ENCODE measurements at regions not wholly inside any gene's neighbourhood (a gene's known extent, or its start where the extent isn't known, plus 50 kb on each side); places are given as distances from the start of the nearest gene placed in this dataset.

GRCh38 chr4:25474690-25475089 lies 97.6 kb downstream of the ANAPC4 start:
- TF ChIP-seq, protein P1, sequence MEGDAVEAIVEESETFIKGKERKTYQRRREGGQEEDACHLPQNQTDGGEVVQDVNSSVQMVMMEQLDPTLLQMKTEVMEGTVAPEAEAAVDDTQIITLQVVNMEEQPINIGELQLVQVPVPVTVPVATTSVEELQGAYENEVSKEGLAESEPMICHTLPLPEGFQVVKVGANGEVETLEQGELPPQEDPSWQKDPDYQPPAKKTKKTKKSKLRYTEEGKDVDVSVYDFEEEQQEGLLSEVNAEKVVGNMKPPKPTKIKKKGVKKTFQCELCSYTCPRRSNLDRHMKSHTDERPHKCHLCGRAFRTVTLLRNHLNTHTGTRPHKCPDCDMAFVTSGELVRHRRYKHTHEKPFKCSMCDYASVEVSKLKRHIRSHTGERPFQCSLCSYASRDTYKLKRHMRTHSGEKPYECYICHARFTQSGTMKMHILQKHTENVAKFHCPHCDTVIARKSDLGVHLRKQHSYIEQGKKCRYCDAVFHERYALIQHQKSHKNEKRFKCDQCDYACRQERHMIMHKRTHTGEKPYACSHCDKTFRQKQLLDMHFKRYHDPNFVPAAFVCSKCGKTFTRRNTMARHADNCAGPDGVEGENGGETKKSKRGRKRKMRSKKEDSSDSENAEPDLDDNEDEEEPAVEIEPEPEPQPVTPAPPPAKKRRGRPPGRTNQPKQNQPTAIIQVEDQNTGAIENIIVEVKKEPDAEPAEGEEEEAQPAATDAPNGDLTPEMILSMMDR (conservative IDR thresholded peaks at IDR 0.05; ENCODE audit: low read depth, low read length): no peak
- no peak for DNase-seq (ENCODE audit: low read depth)
- no peak overlapping the region for H3K4me3 ChIP-seq (ENCODE audit: low read depth, low read length)

DNA sequence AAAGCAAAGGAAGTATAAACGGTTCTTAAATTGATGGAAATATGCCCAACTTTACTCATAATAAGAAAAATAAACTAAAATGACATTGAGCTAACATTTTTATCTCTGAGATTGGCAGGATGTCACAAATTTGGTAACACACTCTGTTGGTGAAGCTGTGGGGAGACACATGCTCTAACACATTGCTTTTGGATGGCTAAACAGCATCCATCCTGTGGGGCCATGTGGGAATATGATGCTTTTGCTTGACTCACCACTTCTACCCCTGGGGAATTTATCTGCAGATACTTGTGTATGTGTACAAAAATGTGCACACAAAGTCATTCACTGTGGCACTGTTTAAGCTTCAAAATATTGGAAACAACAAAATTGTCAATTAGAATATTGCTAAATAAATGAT lies 100.2 kb downstream of the ANAPC4 start:
- H3K4me3 ChIP-seq (ENCODE audit: low read depth, low read length): no peak overlapping the region
- TF ChIP-seq, protein P1 (conservative IDR thresholded peaks at IDR 0.05; ENCODE audit: low read depth, low read length): no peak
- no peak for DNase-seq (ENCODE audit: low read depth)

- no peak for DNase-seq (ENCODE audit: low read depth)
- TF ChIP-seq, protein P1 (conservative IDR thresholded peaks at IDR 0.05; ENCODE audit: low read depth, low read length): no peak
- no peak overlapping the region for H3K4me3 ChIP-seq (ENCODE audit: low read depth, low read length)
These were observed 104.6 kb downstream of the ANAPC4 start for GRCh38 chr4:25481648-25482047.

DNA sequence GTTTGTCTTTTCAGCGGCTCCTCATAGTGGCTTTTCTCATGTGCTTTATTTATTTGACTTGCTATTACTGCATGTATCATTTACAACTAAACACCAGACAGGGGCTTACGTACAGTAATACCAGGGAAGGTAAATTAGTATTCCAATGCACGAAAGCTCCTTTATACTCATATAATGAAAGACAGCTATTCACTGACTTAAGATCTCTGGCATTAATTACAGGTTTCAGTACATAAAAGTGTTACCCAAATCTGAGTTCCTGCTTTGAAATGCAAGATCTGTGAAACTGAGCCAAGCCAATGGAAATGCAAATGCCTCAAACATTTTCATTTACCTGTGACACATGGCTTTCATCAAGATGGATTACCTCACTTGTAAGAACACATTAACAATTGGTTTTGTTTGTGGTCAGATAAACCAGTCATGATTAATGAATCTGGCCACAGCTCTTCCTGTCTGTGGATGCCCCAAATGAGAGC lies 107.2 kb downstream of the ANAPC4 start:
- peak; percentile 48 for DNase-seq (ENCODE audit: low read depth)
- H3K4me3 ChIP-seq (ENCODE audit: low read depth, low read length): no peak overlapping the region
- TF ChIP-seq, protein P1 (conservative IDR thresholded peaks at IDR 0.05; ENCODE audit: low read depth, low read length): no peak

DNA sequence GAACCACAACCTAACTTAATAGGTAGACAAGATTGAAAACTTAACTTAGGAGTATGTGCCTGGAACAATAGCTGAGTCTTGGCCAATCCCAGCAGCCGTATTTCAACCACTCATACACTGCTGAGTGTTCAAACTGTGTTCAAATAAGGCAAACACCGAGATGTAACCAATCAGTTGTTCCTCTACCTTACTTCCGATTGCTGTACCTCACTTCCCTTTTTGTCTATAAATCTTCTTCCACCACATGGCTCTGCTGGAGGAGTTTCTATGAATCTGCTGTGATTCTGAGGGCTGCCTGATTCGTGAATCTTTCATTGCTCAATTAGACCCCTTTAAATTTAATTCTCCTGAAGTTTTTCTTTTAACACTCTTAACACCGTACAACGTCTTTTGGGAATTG lies 108.0 kb downstream of the ANAPC4 start:
- TF ChIP-seq, protein P1 (conservative IDR thresholded peaks at IDR 0.05; ENCODE audit: low read depth, low read length): no peak
- no peak for DNase-seq (ENCODE audit: low read depth)
- H3K4me3 ChIP-seq (ENCODE audit: low read depth, low read length): no peak overlapping the region

GRCh38 chr4:25486171-25486570 lies 109.1 kb downstream of the ANAPC4 start:
- no peak overlapping the region for H3K4me3 ChIP-seq (ENCODE audit: low read depth, low read length)
- DNase-seq (ENCODE audit: low read depth): peak; percentile 72
- TF ChIP-seq, protein P1 (conservative IDR thresholded peaks at IDR 0.05; ENCODE audit: low read depth, low read length): no peak

GRCh38 chr4:25487155-25487554 lies 110.1 kb downstream of the ANAPC4 start:
- no peak for DNase-seq (ENCODE audit: low read depth)
- TF ChIP-seq, protein P1 (conservative IDR thresholded peaks at IDR 0.05; ENCODE audit: low read depth, low read length): no peak
- no peak overlapping the region for H3K4me3 ChIP-seq (ENCODE audit: low read depth, low read length)
